OCI-LY1 (cell line): ENCODE measurements at regions not wholly inside any gene's neighbourhood (a gene's known extent, or its start where the extent isn't known, plus 50 kb on each side); places are given as distances from the start of the nearest gene placed in this dataset.

Source experiments
- H2AFZ ChIP-seq: fragments of 200-600 bp; sonication (generic), shearing (Covaris generic); 2 replicates; pipeline ENCODE4 v1.6.0; 2014; ENCODE audit warnings: antibody characterized with exemption, mild to moderate bottlenecking, low read length
- H3F3A ChIP-seq: fragments of 200-600 bp; sonication (generic), shearing (Covaris generic); 2 replicates; pipeline ENCODE4 v1.6.0; 2014; ENCODE audit warnings: mild to moderate bottlenecking, antibody characterized with exemption, low read length, moderate library complexity; ENCODE audit not compliant: insufficient read depth
- H3K27ac ChIP-seq: fragments of 200-600 bp; sonication (generic); 2 replicates; pipeline ENCODE4 v1.5.1; 2014; ENCODE audit warnings: low read length, mixed run types, mild to moderate bottlenecking, low read depth; ENCODE audit not compliant: poor library complexity, severe bottlenecking
- H3K27me3 ChIP-seq: fragments of 200-600 bp; sonication (generic); 2 replicates; pipeline ENCODE4 v1.6.0; 2014; ENCODE audit warnings: antibody characterized with exemption, mild to moderate bottlenecking, low read length, moderate library complexity; ENCODE audit not compliant: insufficient read depth
- H3K36me3 ChIP-seq: fragments of 200-600 bp; sonication (generic); 2 replicates; pipeline ENCODE4 v1.6.1; 2014; ENCODE audit warnings: mild to moderate bottlenecking, antibody characterized with exemption, low read length, moderate library complexity, mixed read lengths; ENCODE audit not compliant: insufficient read depth
- H3K4me1 ChIP-seq: fragments of 200-600 bp; sonication (generic); 2 replicates; pipeline ENCODE4 v1.5.1; 2014; ENCODE audit warnings: mild to moderate bottlenecking, low read length, moderate library complexity; ENCODE audit not compliant: insufficient read depth, severe bottlenecking
- H3K4me2 ChIP-seq: fragments of 200-600 bp; sonication (generic), shearing (Covaris generic); 2 replicates; pipeline ENCODE4 v1.6.1; 2014; ENCODE audit warnings: low read length
- H3K4me3 ChIP-seq: fragments of 200-600 bp; sonication (generic); 2 replicates; pipeline ENCODE4 v1.5.1; 2014; ENCODE audit warnings: low read length, low read depth, mild to moderate bottlenecking, mixed read lengths; ENCODE audit not compliant: poor library complexity, severe bottlenecking
- H3K79me2 ChIP-seq: fragments of 200-600 bp; shearing (Covaris generic); 2 replicates; pipeline ENCODE4 v1.6.1; 2016; ENCODE audit warnings: mixed run types, low read length, mixed read lengths; ENCODE audit not compliant: insufficient read depth
- H3K9ac ChIP-seq: fragments of 200-600 bp; sonication (generic), shearing (Covaris generic); 2 replicates; pipeline ENCODE4 v1.6.1; 2014; ENCODE audit warnings: mild to moderate bottlenecking, low read length, mixed read lengths
- H3K9me2 ChIP-seq: fragments of 200-600 bp; sonication (generic), shearing (Covaris generic); 2 replicates; pipeline ENCODE4 v1.6.1; 2014; ENCODE audit warnings: low read depth, mild to moderate bottlenecking, low read length, mixed read lengths
- H3K9me3 ChIP-seq: fragments of 200-600 bp; shearing (Covaris generic); 2 replicates; pipeline ENCODE4 v1.6.1; 2014; ENCODE audit warnings: low read length, mixed read lengths
- H4K20me1 ChIP-seq: fragments of 200-600 bp; sonication (generic), shearing (Covaris generic); 2 replicates; pipeline ENCODE4 v1.6.0; 2016; ENCODE audit warnings: mild to moderate bottlenecking, low read length; ENCODE audit not compliant: insufficient read depth
- EZH2 ChIP-seq: fragments of 200-600 bp; sonication (generic), shearing (Covaris generic); IDR thresholded peaks from 2 replicates; pipeline ENCODE4 v1.8.0; 2017; ENCODE audit warnings: borderline replicate concordance, mixed run types, mild to moderate bottlenecking, antibody characterized with exemption, low read length, moderate library complexity, mixed read lengths
- TF ChIP-seq, protein P1 (sequence below): fragments of 200-600 bp; sonication (generic), shearing (Covaris generic); IDR thresholded peaks from 2 replicates; pipeline ENCODE4 v1.5.1; 2017; ENCODE audit warnings: mild to moderate bottlenecking, antibody characterized with exemption, low read length, moderate library complexity, mixed read lengths

DNA sequence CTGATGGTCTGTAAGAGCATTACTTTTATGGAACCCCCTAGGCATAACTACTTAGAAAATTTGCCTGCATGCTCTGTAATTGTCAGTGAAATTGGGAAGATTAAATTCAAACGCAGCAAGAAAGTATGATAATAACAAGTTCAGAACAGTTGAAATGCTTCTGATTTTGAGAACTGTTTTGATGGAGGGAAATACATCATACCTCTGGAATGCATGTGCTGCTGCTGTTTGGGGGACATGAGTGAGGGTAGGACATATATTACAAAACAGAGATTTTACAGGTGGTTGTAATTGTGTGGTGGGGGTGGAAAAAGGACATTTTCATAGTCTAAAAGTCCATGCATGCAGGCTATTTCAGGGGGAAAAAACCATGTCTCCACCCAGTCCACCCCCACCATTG lies 135.0 kb upstream of the DPH6 start:
- TF ChIP-seq, protein P1, sequence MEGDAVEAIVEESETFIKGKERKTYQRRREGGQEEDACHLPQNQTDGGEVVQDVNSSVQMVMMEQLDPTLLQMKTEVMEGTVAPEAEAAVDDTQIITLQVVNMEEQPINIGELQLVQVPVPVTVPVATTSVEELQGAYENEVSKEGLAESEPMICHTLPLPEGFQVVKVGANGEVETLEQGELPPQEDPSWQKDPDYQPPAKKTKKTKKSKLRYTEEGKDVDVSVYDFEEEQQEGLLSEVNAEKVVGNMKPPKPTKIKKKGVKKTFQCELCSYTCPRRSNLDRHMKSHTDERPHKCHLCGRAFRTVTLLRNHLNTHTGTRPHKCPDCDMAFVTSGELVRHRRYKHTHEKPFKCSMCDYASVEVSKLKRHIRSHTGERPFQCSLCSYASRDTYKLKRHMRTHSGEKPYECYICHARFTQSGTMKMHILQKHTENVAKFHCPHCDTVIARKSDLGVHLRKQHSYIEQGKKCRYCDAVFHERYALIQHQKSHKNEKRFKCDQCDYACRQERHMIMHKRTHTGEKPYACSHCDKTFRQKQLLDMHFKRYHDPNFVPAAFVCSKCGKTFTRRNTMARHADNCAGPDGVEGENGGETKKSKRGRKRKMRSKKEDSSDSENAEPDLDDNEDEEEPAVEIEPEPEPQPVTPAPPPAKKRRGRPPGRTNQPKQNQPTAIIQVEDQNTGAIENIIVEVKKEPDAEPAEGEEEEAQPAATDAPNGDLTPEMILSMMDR: no peak
- no peak for TF ChIP-seq EZH2
- H4K20me1 ChIP-seq: no peaks in the 10 kb centered on the region
- no peak overlapping the region for H3K27ac ChIP-seq
- H3K9me3 ChIP-seq: no peaks in the 10 kb centered on the region
- H3K9me2 ChIP-seq: no peaks in the 10 kb centered on the region
- H3K4me2 ChIP-seq: no peak overlapping the region
- H3F3A ChIP-seq: no peaks in the 10 kb centered on the region
- no peaks in the 10 kb centered on the region for H3K27me3 ChIP-seq
- H3K79me2 ChIP-seq: no peaks in the 10 kb centered on the region
- no peak overlapping the region for H3K4me3 ChIP-seq
- H3K36me3 ChIP-seq: no peaks in the 10 kb centered on the region
- H3K4me1 ChIP-seq: no peaks in the 10 kb centered on the region
- no peak overlapping the region for H2AFZ ChIP-seq
- no peak overlapping the region for H3K9ac ChIP-seq

- no peaks in the 10 kb centered on the region for H4K20me1 ChIP-seq
- no peak overlapping the region for H3K27ac ChIP-seq
- no peak overlapping the region for H3K4me2 ChIP-seq
- no peaks in the 10 kb centered on the region for H3K79me2 ChIP-seq
- TF ChIP-seq, protein P1: no peak
- no peak for TF ChIP-seq EZH2
- H3K27me3 ChIP-seq: no peaks in the 10 kb centered on the region; the same call in 1 of the 2 replicates
- H3K9me2 ChIP-seq: no peaks in the 10 kb centered on the region
- H3K36me3 ChIP-seq: no peaks in the 10 kb centered on the region
- H3K9ac ChIP-seq: no peak overlapping the region
- H3K4me1 ChIP-seq: no peaks in the 10 kb centered on the region
- H3K9me3 ChIP-seq: no peaks in the 10 kb centered on the region
- H3F3A ChIP-seq: no peaks in the 10 kb centered on the region
- H2AFZ ChIP-seq: no peak overlapping the region
- H3K4me3 ChIP-seq: no peak overlapping the region
Measured at GRCh38 chr15:35686347-35686746, 140.4 kb upstream of the DPH6 start.

GRCh38 chr15:35689266-35689665 lies 143.3 kb upstream of the DPH6 start:
- no peak overlapping the region for H3K27ac ChIP-seq
- H3F3A ChIP-seq: no peaks in the 10 kb centered on the region
- H3K36me3 ChIP-seq: no peaks in the 10 kb centered on the region
- H2AFZ ChIP-seq: no peak overlapping the region
- no peak overlapping the region for H3K4me3 ChIP-seq
- no peak overlapping the region for H3K9ac ChIP-seq
- no peak overlapping the region for H3K4me2 ChIP-seq
- no peaks in the 10 kb centered on the region for H4K20me1 ChIP-seq
- no peak for TF ChIP-seq EZH2
- TF ChIP-seq, protein P1: no peak
- no peaks in the 10 kb centered on the region for H3K9me3 ChIP-seq
- no peaks in the 10 kb centered on the region; the same call in 1 of the 2 replicates for H3K27me3 ChIP-seq
- H3K4me1 ChIP-seq: no peaks in the 10 kb centered on the region
- no peaks in the 10 kb centered on the region for H3K9me2 ChIP-seq
- no peaks in the 10 kb centered on the region for H3K79me2 ChIP-seq
